C4-2B (cell line): ENCODE measurements at regions not wholly inside any gene's neighbourhood (a gene's known extent, or its start where the extent isn't known, plus 50 kb on each side); places are given as distances from the start of the nearest gene placed in this dataset.

Source experiments
- H3K27ac ChIP-seq: fragments of 450-650 bp; 2 replicates; pipeline ENCODE4 v1.5.1; 2017
- CTCF ChIP-seq: fragments of 450-650 bp; conservative IDR thresholded peaks from 2 replicates; pipeline ENCODE4 v1.5.1; 2017; ENCODE audit warnings: mild to moderate bottlenecking
- ZFX ChIP-seq: fragments of 450-650 bp; IDR thresholded peaks from 2 replicates; pipeline ENCODE4 v1.6.1; 2017

GRCh38 chr10:108147346-108147745, 982.8 kb upstream of the SORCS1 start:
- TF ChIP-seq CTCF = no peak
- no peak for TF ChIP-seq ZFX
- H3K27ac ChIP-seq = no peak overlapping the region

- TF ChIP-seq ZFX = no peak
- TF ChIP-seq CTCF = no peak
- H3K27ac ChIP-seq = no peak overlapping the region
Observed at GRCh38 chr10:108141064-108141463, 976.6 kb upstream of the SORCS1 start.

GRCh38 chr10:108132303-108132702, 967.8 kb upstream of the SORCS1 start:
- no peak overlapping the region for H3K27ac ChIP-seq
- no peak for TF ChIP-seq CTCF
- TF ChIP-seq ZFX = no peak

GRCh38 chr10:108130575-108130974, 966.1 kb upstream of the SORCS1 start:
- TF ChIP-seq CTCF (no peak), ZFX (no peak)
- no peak overlapping the region for H3K27ac ChIP-seq

- TF ChIP-seq ZFX (no peak), CTCF (peak; percentile 64)
- H3K27ac ChIP-seq = no peak overlapping the region
Observed at GRCh38 chr10:108112218-108112617, 947.7 kb upstream of the SORCS1 start.

GRCh38 chr10:108104551-108105156, 940.1 kb upstream of the SORCS1 start:
- TF ChIP-seq ZFX (no peak), CTCF (no peak)
- H3K27ac ChIP-seq = no peak overlapping the region

GRCh38 chr10:108097258-108097657, 932.8 kb upstream of the SORCS1 start:
- no peak for TF ChIP-seq CTCF
- TF ChIP-seq ZFX = no peak
- no peak overlapping the region for H3K27ac ChIP-seq
